Skin epidermis (tissue), 12 donors: ENCODE measurements at regions not wholly inside any gene's neighbourhood (a gene's known extent, or its start where the extent isn't known, plus 50 kb on each side); places are given as distances from the start of the nearest gene placed in this dataset.

Experiments
- H3K27ac ChIP-seq, 21 experiments: fragments of 200-600 bp; sonication (generic) in 11 of 21; one replicate each; pipeline ENCODE4 v1.5.0; 2020; ENCODE audit warnings: mild to moderate bottlenecking in 3 of 21, inconsistent platforms in 2 of 21, moderate library complexity in 2 of 21
- H3K4me3 ChIP-seq, 7 experiments: fragments of 200-600 bp; sonication (generic) in 2 of 7; one replicate each; pipeline ENCODE4 v1.5.0; 2020; ENCODE audit warnings: inconsistent platforms in 2 of 7, mild to moderate bottlenecking in 2 of 7, moderate library complexity in 1 of 7

GRCh38 chr1:239436286-239436685 is 49.9 kb downstream of the CHRM3 start:
- H3K4me3 ChIP-seq, result no peak overlapping the region
- H3K27ac ChIP-seq, result no peak overlapping the region

- no peak overlapping the region for H3K4me3 ChIP-seq
- no peak overlapping the region for H3K27ac ChIP-seq
Measured at GRCh38 chr1:239437822-239438221, 51.5 kb downstream of the CHRM3 start.

- H3K4me3 ChIP-seq, result no peak overlapping the region
- H3K27ac ChIP-seq, result no peak overlapping the region
Measured at GRCh38 chr1:239438891-239439290, 52.5 kb downstream of the CHRM3 start.

- H3K27ac ChIP-seq, result no peak overlapping the region
- H3K4me3 ChIP-seq, result no peak overlapping the region
Measured at GRCh38 chr1:239443361-239443760, 57.0 kb downstream of the CHRM3 start.

- Histone ChIP-seq H3K27ac (no peak overlapping the region), H3K4me3 (no peak overlapping the region)
Measured at GRCh38 chr1:239446611-239447010, 60.2 kb downstream of the CHRM3 start.

GRCh38 chr1:239448911-239449310 is 62.5 kb downstream of the CHRM3 start:
- Histone ChIP-seq H3K27ac (no peak overlapping the region), H3K4me3 (no peak overlapping the region)

GRCh38 chr1:239455743-239456142 is 69.4 kb downstream of the CHRM3 start:
- Histone ChIP-seq H3K27ac (no peak overlapping the region), H3K4me3 (no peak overlapping the region)

GRCh38 chr1:239456788-239457187 is 70.4 kb downstream of the CHRM3 start:
- Histone ChIP-seq H3K4me3 (no peak overlapping the region), H3K27ac (no peak overlapping the region)

- no peak overlapping the region for H3K27ac ChIP-seq
- no peak overlapping the region for H3K4me3 ChIP-seq
Measured at GRCh38 chr1:239457491-239458143, 71.2 kb downstream of the CHRM3 start.

- no peak overlapping the region for H3K27ac ChIP-seq
- no peak overlapping the region for H3K4me3 ChIP-seq
Measured at GRCh38 chr1:239458144-239458500, 71.8 kb downstream of the CHRM3 start.

GRCh38 chr1:239467730-239468129 is 81.4 kb downstream of the CHRM3 start:
- Histone ChIP-seq H3K27ac (no peak overlapping the region), H3K4me3 (no peak overlapping the region)

GRCh38 chr1:239478069-239478468 is 91.7 kb downstream of the CHRM3 start:
- H3K4me3 ChIP-seq, result no peak overlapping the region
- no peak overlapping the region for H3K27ac ChIP-seq

- Histone ChIP-seq H3K27ac (no peak overlapping the region), H3K4me3 (no peak overlapping the region)
Measured at GRCh38 chr1:239483391-239483790, 97.0 kb downstream of the CHRM3 start.

GRCh38 chr1:239493811-239494414 is 107.5 kb downstream of the CHRM3 start:
- Histone ChIP-seq H3K27ac (no peak overlapping the region), H3K4me3 (no peak overlapping the region)

- H3K27ac ChIP-seq, result no peak overlapping the region
Measured at GRCh38 chr1:239505094-239505493, 118.7 kb downstream of the CHRM3 start.

GRCh38 chr1:239507826-239508225 is 121.5 kb downstream of the CHRM3 start:
- Histone ChIP-seq H3K4me3 (no peak overlapping the region), H3K27ac (no peak overlapping the region)

More at GRCh38 chr1:239505094-239505493, 118.7 kb downstream of the CHRM3 start:
- H3K4me3 ChIP-seq, result no peak overlapping the region

- H3K27ac ChIP-seq, result no peak overlapping the region
- H3K4me3 ChIP-seq, result no peak overlapping the region
Measured at GRCh38 chr1:239511875-239512274, 125.5 kb downstream of the CHRM3 start.

GRCh38 chr1:239516579-239516978 is 130.2 kb downstream of the CHRM3 start:
- no peak overlapping the region for H3K4me3 ChIP-seq
- no peak overlapping the region for H3K27ac ChIP-seq

GRCh38 chr1:239526391-239526790 is 140.0 kb downstream of the CHRM3 start:
- no peak overlapping the region for H3K27ac ChIP-seq
- H3K4me3 ChIP-seq, result no peak overlapping the region

- Histone ChIP-seq H3K4me3 (no peak overlapping the region), H3K27ac (no peak overlapping the region)
Measured at GRCh38 chr1:239527051-239527693, 140.8 kb downstream of the CHRM3 start.

- Histone ChIP-seq H3K4me3 (no peak overlapping the region), H3K27ac (no peak overlapping the region)
Measured at GRCh38 chr1:239536165-239536849, 149.9 kb downstream of the CHRM3 start.
